HCT116 (cell line): ENCODE measurements at regions not wholly inside any gene's neighbourhood (a gene's known extent, or its start where the extent isn't known, plus 50 kb on each side); places are given as distances from the start of the nearest gene placed in this dataset.

Experiments used
- ATAC-seq: fragments of 200-7000 bp; cut with Tn5 transposase; 2 replicates; pipeline ENCODE4 v1.9.1; 2020; ENCODE audit warnings: mild to moderate bottlenecking, moderate library complexity
- BruUV-seq: library from RNA; stranded (reverse); fragments of 400-500 nt; replicated peaks from 2 replicates; lab custom pipeline; 2021; lab: Mats Ljungman, UMichigan
- CTCF ChIA-PET: fragments of 300-600 bp; sonication (Branson Sonifier 250); formaldehyde crosslinking; loops from one replicate; lab custom pipeline; 2021; ENCODE audit warnings: antibody characterized with exemption; lab: Charles Lee
- POLR2A ChIA-PET: fragments of 300-600, 350-600 bp; sonication (Branson Sonifier 250); formaldehyde crosslinking; loops from one replicate; lab custom pipeline; 2021; ENCODE audit warnings: antibody characterized with exemption; lab: Charles Lee
- RAD21 ChIA-PET, 2 experiments: fragments of 300-600 bp; sonication (Branson Sonifier 250); formaldehyde crosslinking; loops; one replicate each; lab custom pipeline; 2023; ENCODE audit warnings: low total read pairs in 2 of 2; ENCODE audit not compliant: uncharacterized antibody in 2 of 2, unreplicated experiment in 2 of 2, low non-redundant PET in 1 of 2; lab: Charles Lee
- DNase-seq: peaks from one replicate; pipeline ENCODE4 v3.0.0-alpha.2; 2010; ENCODE audit warnings: low read depth, low spot score
- H2AFZ ChIP-seq: fragments of 200-600 bp; shearing (Covaris generic), sonication (generic); 2 replicates; pipeline ENCODE4 v1.6.1; 2017; ENCODE audit warnings: low read depth, mixed run types, mixed read lengths, antibody characterized with exemption, low read length; ENCODE audit not compliant: poor library complexity, severe bottlenecking
- H3K27ac ChIP-seq: 2 replicates; pipeline ENCODE4 v1.5.1; 2012; ENCODE audit warnings: low read depth, low read length
- H3K27me3 ChIP-seq: fragments of 200-600 bp; sonication (generic); 2 replicates; pipeline ENCODE4 v1.6.1; 2016; ENCODE audit warnings: mixed run types, low read length, mixed read lengths; ENCODE audit not compliant: insufficient read depth
- H3K36me3 ChIP-seq, 2 experiments: fragments of 200-500 bp in 1 of 2; fragments of 200-600 bp in 1 of 2; sonication (Bioruptor generic) in 1 of 2; sonication (generic) in 1 of 2; 2 replicates each; pipeline versions ENCODE4 v1.5.1 to v1.6.1; 2014 to 2016; ENCODE audit warnings: low read length in 2 of 2, inconsistent platforms in 1 of 2, mixed read lengths in 1 of 2, mixed run types in 1 of 2; ENCODE audit not compliant: insufficient read depth in 2 of 2, control insufficient read depth in 1 of 2
- H3K4me1 ChIP-seq, 2 experiments: fragments of 200-600 bp in 1 of 2; sonication (generic) in 1 of 2; 2 replicates each; pipeline versions ENCODE4 v1.5.1 to v1.6.1; 2012 to 2017; ENCODE audit warnings: low read length in 2 of 2, inconsistent platforms in 1 of 2, mild to moderate bottlenecking in 1 of 2, mixed read lengths in 1 of 2, mixed run types in 1 of 2, moderate library complexity in 1 of 2; ENCODE audit not compliant: insufficient read depth in 2 of 2, control insufficient read depth in 1 of 2
- H3K4me2 ChIP-seq: fragments of 200-600 bp; sonication (generic); 2 replicates; pipeline ENCODE4 v1.6.1; 2017; ENCODE audit warnings: mixed run types, low read length, mixed read lengths
- H3K4me3 ChIP-seq, 2 experiments: fragments of 200-600 bp in 1 of 2; sonication (generic) in 1 of 2; replicated peaks in 1 of 2; 2 replicates each; pipeline ENCODE4 v1.5.1; 2011 to 2016; ENCODE audit warnings: low read length in 2 of 2, control low read depth in 1 of 2, low read depth in 1 of 2, mild to moderate bottlenecking in 1 of 2, mixed read lengths in 1 of 2, mixed run types in 1 of 2
- H3K79me2 ChIP-seq: fragments of 200-600 bp; sonication (generic); 2 replicates; pipeline ENCODE4 v1.6.1; 2017; ENCODE audit warnings: mild to moderate bottlenecking, mixed run types, low read length, moderate library complexity, mixed read lengths; ENCODE audit not compliant: insufficient read depth
- H3K9ac ChIP-seq: fragments of 200-600 bp; sonication (generic); 2 replicates; pipeline ENCODE4 v1.6.1; 2016; ENCODE audit warnings: low read length, mixed read lengths
- H3K9me2 ChIP-seq: fragments of 200-600 bp; sonication (generic), shearing (Covaris generic); 2 replicates; pipeline ENCODE4 v1.6.1; 2017; ENCODE audit warnings: mixed run types, mild to moderate bottlenecking, moderate library complexity; ENCODE audit not compliant: insufficient read depth
- H3K9me3 ChIP-seq, 2 experiments: fragments of 200-500 bp in 1 of 2; fragments of 200-600 bp in 1 of 2; sonication (Bioruptor generic) in 1 of 2; sonication (generic) in 1 of 2; 2 replicates each; pipeline ENCODE4 v1.6.1; 2014 to 2017; ENCODE audit warnings: low read length in 2 of 2, mixed read lengths in 2 of 2, inconsistent platforms in 1 of 2, low read depth in 1 of 2, mild to moderate bottlenecking in 1 of 2, mixed run types in 1 of 2, moderate library complexity in 1 of 2; ENCODE audit not compliant: control insufficient read depth in 1 of 2, insufficient read depth in 1 of 2
- H4K20me1 ChIP-seq: fragments of 200-600 bp; sonication (generic), shearing (Covaris generic); 2 replicates; pipeline ENCODE4 v1.6.1; 2017; ENCODE audit warnings: mixed run types, mild to moderate bottlenecking, moderate library complexity; ENCODE audit not compliant: insufficient read depth
- EZH2 ChIP-seq: fragments of 200-600 bp; sonication (generic); IDR thresholded peaks from 2 replicates; pipeline ENCODE4 v1.6.1; 2017; ENCODE audit warnings: antibody characterized with exemption, mixed run types
- EZH2phosphoT487 ChIP-seq: fragments of 200-600 bp; IDR thresholded peaks from 2 replicates; pipeline ENCODE4 v1.6.1; 2018; ENCODE audit warnings: antibody characterized with exemption, borderline replicate concordance
- FOSL1 ChIP-seq: IDR thresholded peaks from 2 replicates; pipeline ENCODE4 v1.6.1; 2012; ENCODE audit warnings: low read depth
- MAX ChIP-seq: IDR thresholded peaks from 2 replicates; pipeline ENCODE4 v1.6.1; 2012
- POLR2A ChIP-seq: IDR thresholded peaks from 2 replicates; pipeline ENCODE4 v1.7.0; 2011; ENCODE audit warnings: borderline replicate concordance; ENCODE audit not compliant: insufficient read depth, insufficient read length; ENCODE audit errors: extremely low read depth
- POLR2AphosphoS5 ChIP-seq: IDR thresholded peaks from 2 replicates; pipeline ENCODE4 v1.6.1; 2011; ENCODE audit warnings: mild to moderate bottlenecking, low read depth, low read length, moderate library complexity
- SIN3A ChIP-seq: IDR thresholded peaks from 2 replicates; pipeline ENCODE4 v1.6.1; 2012; ENCODE audit warnings: low read depth
- ZNF274 ChIP-seq: fragments of 200-500 bp; sonication (Bioruptor generic); IDR thresholded peaks from 2 replicates; pipeline ENCODE4 v1.6.1; 2014; ENCODE audit warnings: mild to moderate bottlenecking, low read depth, low read length, inconsistent platforms
- intact Hi-C: fragments of 100-400 bp; cut with micrococcal nuclease; formaldehyde crosslinking; loops from 2 replicates; pipeline ENCODE4 v1.10.0; 2022
- TF ChIP-seq, protein P1 (sequence below): IDR thresholded peaks from 2 replicates; pipeline ENCODE4 v1.6.1; 2011; ENCODE audit warnings: mild to moderate bottlenecking, low read length, moderate library complexity; ENCODE audit not compliant: insufficient replicate concordance; ENCODE audit errors: extremely low read depth

- TF ChIP-seq, protein P1, sequence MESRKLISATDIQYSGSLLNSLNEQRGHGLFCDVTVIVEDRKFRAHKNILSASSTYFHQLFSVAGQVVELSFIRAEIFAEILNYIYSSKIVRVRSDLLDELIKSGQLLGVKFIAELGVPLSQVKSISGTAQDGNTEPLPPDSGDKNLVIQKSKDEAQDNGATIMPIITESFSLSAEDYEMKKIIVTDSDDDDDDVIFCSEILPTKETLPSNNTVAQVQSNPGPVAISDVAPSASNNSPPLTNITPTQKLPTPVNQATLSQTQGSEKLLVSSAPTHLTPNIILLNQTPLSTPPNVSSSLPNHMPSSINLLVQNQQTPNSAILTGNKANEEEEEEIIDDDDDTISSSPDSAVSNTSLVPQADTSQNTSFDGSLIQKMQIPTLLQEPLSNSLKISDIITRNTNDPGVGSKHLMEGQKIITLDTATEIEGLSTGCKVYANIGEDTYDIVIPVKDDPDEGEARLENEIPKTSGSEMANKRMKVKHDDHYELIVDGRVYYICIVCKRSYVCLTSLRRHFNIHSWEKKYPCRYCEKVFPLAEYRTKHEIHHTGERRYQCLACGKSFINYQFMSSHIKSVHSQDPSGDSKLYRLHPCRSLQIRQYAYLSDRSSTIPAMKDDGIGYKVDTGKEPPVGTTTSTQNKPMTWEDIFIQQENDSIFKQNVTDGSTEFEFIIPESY = no peak
- no peak for TF ChIP-seq EZH2
- TF ChIP-seq MAX = no peak
- TF ChIP-seq FOSL1 = no peak
- no peak for TF ChIP-seq EZH2phosphoT487
- no peak for TF ChIP-seq ZNF274
Measured at GRCh38 chr20:34177052-34177451, 64.2 kb upstream of the ASIP start (continued).

- ChIA-PET RAD21 (no interaction called here), CTCF (no interaction called here), POLR2A (interaction anchor here (0.5 kb wide), 1 partner anchor 916 kb away, joined by 3 read pairs; no protein-coding TSS in a partner anchor)
- Histone ChIP-seq H3K79me2 (no peaks in the 10 kb centered on the region), H3K9me3 (no peaks in the 10 kb centered on the region), H3K4me1 (no peaks in the 10 kb centered on the region), H2AFZ (no peak overlapping the region), H3K4me3 (no peak overlapping the region), H4K20me1 (no peaks in the 10 kb centered on the region), H3K9ac (no peak overlapping the region), H3K27ac (no peak overlapping the region), H3K9me2 (no peaks in the 10 kb centered on the region), H3K36me3 (no peaks in the 10 kb centered on the region), H3K27me3 (no peaks in the 10 kb centered on the region), H3K4me2 (no peak overlapping the region)
- TF ChIP-seq FOSL1 (no peak), EZH2phosphoT487 (no peak), POLR2AphosphoS5 (no peak), POLR2A (no peak), SIN3A (no peak)
- TF ChIP-seq, protein P1 = no peak
- no peak for DNase-seq
- no peak for ATAC-seq
- no TSS peak for BruUV-seq
- intact Hi-C loops = no loop called here
Measured at GRCh38 chr20:34179637-34180360, 61.4 kb upstream of the ASIP start.
